ENCODE measurements at regions not wholly inside any gene's neighbourhood (a gene's known extent, or its start where the extent isn't known, plus 50 kb on each side); places are given as distances from the start of the nearest gene placed in this dataset.
"Not testable (repeated sequence)": the region's sequence is repeated elsewhere in the genome, so short reads cannot be mapped to it uniquely, and the experiment has no call there.

DNA sequence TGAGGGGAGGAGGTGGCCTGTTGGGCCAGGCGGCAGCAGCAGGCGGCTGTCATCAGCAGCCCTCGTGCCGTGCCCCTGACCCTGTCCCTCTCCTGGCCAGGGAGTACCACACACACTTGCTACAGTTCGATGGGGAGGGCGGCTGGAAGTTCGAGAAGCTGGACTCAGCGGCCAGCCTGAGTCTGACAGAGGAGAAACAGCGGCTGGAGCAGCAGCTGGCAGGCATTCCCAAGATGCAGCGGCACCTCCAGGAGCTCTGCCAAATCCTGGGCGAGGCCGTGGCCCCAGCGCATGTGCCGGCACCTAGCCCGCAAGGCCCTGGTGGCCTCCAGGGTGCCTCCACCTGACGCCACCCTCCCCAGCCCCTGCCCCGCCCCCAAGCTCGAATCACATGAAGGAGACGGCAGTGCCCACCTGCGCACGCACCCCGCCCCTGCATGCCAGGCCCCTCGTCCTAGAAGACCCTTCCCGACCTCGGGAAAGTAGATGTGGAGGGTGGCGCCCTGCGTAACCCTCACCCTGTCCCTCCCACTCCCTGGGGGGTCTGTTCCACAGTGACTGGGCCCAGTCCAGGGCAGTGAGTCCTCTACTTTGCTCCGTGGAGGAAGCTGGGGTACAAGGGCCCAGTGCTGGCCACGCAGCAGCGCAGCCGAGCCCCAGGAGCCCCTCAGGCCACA is 201.9 kb downstream of the CCT8L2 start:
- not testable (repeated sequence) for TF ChIP-seq CTCF (conservative IDR thresholded peaks at IDR 0.05; ENCODE audit: low read length); EZH2phosphoT487 (IDR thresholded peaks at IDR 0.05; ENCODE audit: borderline replicate concordance)

All from Loucy (cell line).